Endodermal cell (in vitro differentiated cells): ENCODE measurements at regions not wholly inside any gene's neighbourhood (a gene's known extent, or its start where the extent isn't known, plus 50 kb on each side); places are given as distances from the start of the nearest gene placed in this dataset.

Experiments
- DNase-seq: peaks from one replicate; pipeline ENCODE4 v3.0.0-alpha.2; 2017
- H3K27ac ChIP-seq: 2 replicates; pipeline ENCODE4 v1.5.1; 2013; ENCODE audit warnings: mild to moderate bottlenecking, low read depth, low read length, moderate library complexity
- H3K27me3 ChIP-seq: 2 replicates; pipeline ENCODE4 v1.6.1; 2013; ENCODE audit warnings: mild to moderate bottlenecking, low read length, moderate library complexity; ENCODE audit not compliant: insufficient read depth, control insufficient read depth, poor library complexity, severe bottlenecking
- H3K36me3 ChIP-seq: 2 replicates; pipeline ENCODE4 v1.7.0; 2013; ENCODE audit warnings: mild to moderate bottlenecking, low read length, moderate library complexity; ENCODE audit not compliant: control insufficient read depth, insufficient read depth
- H3K4me1 ChIP-seq: one replicate; pipeline ENCODE4 v1.7.0; 2013; ENCODE audit warnings: low read length; ENCODE audit not compliant: control insufficient read depth, insufficient read depth
- H3K4me3 ChIP-seq: 2 replicates; pipeline ENCODE4 v1.5.1; 2013; ENCODE audit warnings: mild to moderate bottlenecking, low read length, moderate library complexity
- H3K9ac ChIP-seq: 2 replicates; pipeline ENCODE4 v1.6.1; 2013; ENCODE audit warnings: mild to moderate bottlenecking, low read length, moderate library complexity; ENCODE audit not compliant: poor library complexity, severe bottlenecking; ENCODE audit errors: extremely low read depth
- H3K9me3 ChIP-seq: 2 replicates; pipeline ENCODE4 v1.6.1; 2013; ENCODE audit warnings: mild to moderate bottlenecking, low read length, moderate library complexity; ENCODE audit not compliant: control insufficient read depth
- H3K27ac Mint-ChIP-seq: 2 replicates; pipeline ENCODE4 v1.8.0; 2020; ENCODE audit warnings: mixed read lengths
- H3K27me3 Mint-ChIP-seq: 2 replicates; pipeline ENCODE4 v1.8.0; 2021; ENCODE audit warnings: mild to moderate bottlenecking, mixed read lengths; ENCODE audit not compliant: insufficient read depth
- H3K36me3 Mint-ChIP-seq: 2 replicates; pipeline ENCODE4 v1.8.0; 2020; ENCODE audit warnings: low read depth, mixed read lengths
- H3K4me1 Mint-ChIP-seq: 2 replicates; pipeline ENCODE4 v1.8.0; 2020; ENCODE audit warnings: mixed read lengths
- H3K4me3 Mint-ChIP-seq: 2 replicates; pipeline ENCODE4 v1.8.0; 2020; ENCODE audit warnings: mild to moderate bottlenecking, moderate library complexity, mixed read lengths
- H3K9me3 Mint-ChIP-seq: 2 replicates; pipeline ENCODE4 v1.8.0; 2020; ENCODE audit warnings: mild to moderate bottlenecking, mixed read lengths
- CTCF ChIP-seq: fragments of 200-600 bp; sonication (generic); conservative IDR thresholded peaks from 2 replicates; pipeline ENCODE4 v1.5.0; 2021; ENCODE audit warnings: antibody characterized with exemption, mild to moderate bottlenecking
- WGBS, 2 experiments: methylation state at CpG; one replicate each; pipeline versions ENCODE4 v1.1.5 to v1.1.7; 2013; ENCODE audit warnings: missing lambda C conversion rate in 2 of 2, mixed read lengths in 1 of 2; ENCODE audit not compliant: insufficient coverage in 1 of 2, insufficient read length in 1 of 2; 5-methylcytosine and 5-hydroxymethylcytosine counted together

GRCh38 chr16:87542531-87543102, 49.8 kb upstream of the ZCCHC14 start:
- H3K9ac ChIP-seq: no peak overlapping the region
- DNase-seq: no peak
- 88 to 89% methylated on average over 17 of the region's 17 CpGs for WGBS, 2 experiments
- H3K27me3 Mint-ChIP-seq: peaks cover 2% of the 10 kb centered on the region
- H3K27me3 ChIP-seq: no peaks in the 10 kb centered on the region
- H3K27ac ChIP-seq: no peak overlapping the region
- H3K4me1 ChIP-seq: no peaks in the 10 kb centered on the region
- H3K4me1 Mint-ChIP-seq: no peaks in the 10 kb centered on the region
- H3K9me3 ChIP-seq: no peaks in the 10 kb centered on the region
- H3K36me3 ChIP-seq: no peaks in the 10 kb centered on the region
- H3K9me3 Mint-ChIP-seq: peaks cover 13% of the 10 kb centered on the region
- no peak overlapping the region for H3K27ac Mint-ChIP-seq
- no peak overlapping the region for H3K4me3 Mint-ChIP-seq
- no peak overlapping the region for H3K4me3 ChIP-seq
- no peak for TF ChIP-seq CTCF
- no peaks in the 10 kb centered on the region for H3K36me3 Mint-ChIP-seq
